ENCODE measurements at regions not wholly inside any gene's neighbourhood (a gene's known extent, or its start where the extent isn't known, plus 50 kb on each side); places are given as distances from the start of the nearest gene placed in this dataset.
"Not testable (repeated sequence)": the region's sequence is repeated elsewhere in the genome, so short reads cannot be mapped to it uniquely, and the experiment has no call there.

GRCh38 chr6:4725136-4725760 lies 51.0 kb upstream of the CDYL start:
- not testable (repeated sequence) for DNase-seq

DNA sequence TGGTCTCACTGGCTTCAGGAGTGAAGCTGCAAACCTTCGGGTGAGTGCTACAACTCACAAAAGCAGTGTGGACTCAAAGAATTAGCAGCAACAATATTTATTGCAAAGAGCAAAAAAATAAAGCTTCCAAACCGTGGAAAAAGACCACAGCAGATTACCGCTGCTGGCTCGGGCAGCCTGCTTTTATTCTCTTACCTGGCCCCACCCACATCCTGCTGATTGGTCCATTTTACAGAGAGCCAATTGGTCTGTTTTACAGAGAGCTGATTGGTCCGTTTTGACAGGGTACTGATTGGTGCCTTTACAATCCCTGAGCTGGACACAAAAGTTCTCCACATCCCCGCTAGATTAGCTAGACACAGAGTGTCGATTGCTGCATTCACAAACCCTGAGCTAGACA lies 51.5 kb upstream of the CDYL start:
- not testable (repeated sequence) for DNase-seq

DNA sequence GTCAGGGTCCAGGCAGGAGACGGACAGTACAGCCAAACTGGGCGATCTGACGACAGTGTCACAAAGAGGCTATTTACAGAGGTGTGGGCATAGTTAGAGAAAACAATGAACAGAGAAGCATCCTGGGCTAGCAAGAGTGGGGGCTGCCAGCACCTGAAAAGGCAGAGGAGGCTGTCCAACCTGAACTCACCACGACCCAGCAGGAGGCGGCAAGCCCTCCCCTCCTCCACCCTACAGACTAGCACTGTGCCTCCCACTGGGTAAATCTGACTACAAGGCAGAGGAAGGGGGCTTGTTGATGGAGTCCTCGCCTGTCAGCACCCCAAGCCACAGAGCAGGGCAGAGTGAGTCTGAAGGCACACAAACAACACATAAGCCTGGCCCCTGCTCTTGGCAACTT lies 52.8 kb upstream of the CDYL start:
- DNase-seq, result no peak

DNA sequence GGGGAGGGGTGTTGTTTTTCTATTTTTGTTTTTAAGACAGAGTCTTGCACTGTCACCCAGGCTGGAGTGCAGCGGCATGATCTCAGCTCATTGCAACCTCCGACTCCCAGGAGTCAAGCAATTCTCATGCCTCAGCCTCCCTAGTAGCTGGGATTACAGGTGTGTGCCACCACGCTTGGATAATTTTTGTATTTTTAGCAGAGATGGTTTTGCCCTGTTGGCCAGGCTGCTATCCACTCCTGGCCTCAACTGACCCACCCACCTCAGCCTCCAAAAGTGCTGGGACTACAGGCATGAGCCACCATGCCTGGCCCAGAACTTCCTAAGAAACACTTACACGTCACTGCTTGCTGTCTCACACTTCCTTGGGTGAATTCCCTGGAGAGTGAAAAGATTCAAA lies 54.8 kb upstream of the CDYL start:
- not testable (repeated sequence) for DNase-seq

DNA sequence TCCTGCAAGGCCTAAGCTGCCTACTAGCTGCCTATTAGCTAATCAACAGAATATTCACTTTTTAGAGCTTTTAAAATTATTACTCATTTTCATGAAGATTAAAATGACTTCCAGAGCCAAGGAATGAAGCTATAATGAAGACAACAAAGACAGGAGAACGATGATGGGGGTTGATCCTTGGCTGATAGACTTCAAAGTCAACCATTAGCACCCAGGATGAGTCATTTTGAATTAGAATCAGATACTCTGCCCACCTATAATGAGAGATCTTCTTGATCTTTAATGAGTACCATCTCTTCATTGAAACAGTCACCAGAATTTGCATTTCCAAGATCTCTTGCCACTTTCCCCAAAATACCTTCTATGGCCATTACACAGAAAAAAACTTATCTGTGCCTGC lies 56.7 kb upstream of the CDYL start:
- DNase-seq, result no peak

- DNase-seq, result no peak
These were observed 58.3 kb upstream of the CDYL start for GRCh38 chr6:4717856-4718255.

- DNase-seq, result no peak
These were observed 59.1 kb upstream of the CDYL start for GRCh38 chr6:4717124-4717523.

GRCh38 chr6:4714961-4715501 lies 61.2 kb upstream of the CDYL start:
- peak; percentile 1 for DNase-seq

GRCh38 chr6:4712291-4712690 lies 63.9 kb upstream of the CDYL start:
- no peak for DNase-seq

DNA sequence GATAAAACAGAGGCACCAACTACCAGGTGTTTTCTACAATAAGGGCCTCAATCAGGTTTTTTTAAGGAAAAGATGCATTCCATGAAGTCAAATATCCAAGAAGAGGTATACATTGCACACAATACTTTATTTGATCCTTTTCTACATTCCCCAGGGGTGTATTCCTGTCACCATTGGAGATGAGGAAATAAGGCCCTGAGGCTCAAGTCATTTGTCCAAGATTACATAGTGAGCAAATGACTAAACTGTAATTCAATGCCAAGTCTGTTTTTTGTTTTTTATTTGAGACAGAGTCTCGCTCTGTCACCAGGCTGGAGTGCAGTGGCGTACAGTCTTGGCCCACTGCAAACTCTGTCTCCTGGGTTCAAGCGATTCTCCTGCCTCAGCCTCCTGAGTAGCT lies 69.2 kb upstream of the CDYL start:
- DNase-seq, result no peak

- no peak for DNase-seq
These were observed 70.4 kb upstream of the CDYL start for GRCh38 chr6:4705809-4706208.

DNA sequence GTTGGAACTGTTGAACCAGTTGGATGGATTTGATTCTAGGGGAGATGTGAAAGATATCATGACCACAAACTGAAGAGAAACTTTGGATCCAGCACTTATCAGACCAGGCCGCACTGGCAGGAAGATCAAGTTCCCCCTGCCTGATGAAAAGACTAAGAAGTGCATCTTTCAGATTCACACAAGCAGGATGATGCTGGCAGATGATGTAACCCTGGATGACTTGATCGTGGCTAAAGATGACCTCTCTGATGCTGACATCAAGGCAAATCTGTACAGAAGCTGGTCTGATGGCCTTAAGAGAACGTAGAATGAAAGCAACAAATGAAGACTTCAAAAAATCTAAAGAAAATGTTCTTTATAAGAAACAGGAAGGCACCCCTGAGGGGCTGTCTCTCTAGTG lies 72.8 kb upstream of the CDYL start:
- DNase-seq, result no peak

GRCh38 chr6:4698901-4699659 lies 77.1 kb upstream of the CDYL start:
- no peak for DNase-seq

DNA sequence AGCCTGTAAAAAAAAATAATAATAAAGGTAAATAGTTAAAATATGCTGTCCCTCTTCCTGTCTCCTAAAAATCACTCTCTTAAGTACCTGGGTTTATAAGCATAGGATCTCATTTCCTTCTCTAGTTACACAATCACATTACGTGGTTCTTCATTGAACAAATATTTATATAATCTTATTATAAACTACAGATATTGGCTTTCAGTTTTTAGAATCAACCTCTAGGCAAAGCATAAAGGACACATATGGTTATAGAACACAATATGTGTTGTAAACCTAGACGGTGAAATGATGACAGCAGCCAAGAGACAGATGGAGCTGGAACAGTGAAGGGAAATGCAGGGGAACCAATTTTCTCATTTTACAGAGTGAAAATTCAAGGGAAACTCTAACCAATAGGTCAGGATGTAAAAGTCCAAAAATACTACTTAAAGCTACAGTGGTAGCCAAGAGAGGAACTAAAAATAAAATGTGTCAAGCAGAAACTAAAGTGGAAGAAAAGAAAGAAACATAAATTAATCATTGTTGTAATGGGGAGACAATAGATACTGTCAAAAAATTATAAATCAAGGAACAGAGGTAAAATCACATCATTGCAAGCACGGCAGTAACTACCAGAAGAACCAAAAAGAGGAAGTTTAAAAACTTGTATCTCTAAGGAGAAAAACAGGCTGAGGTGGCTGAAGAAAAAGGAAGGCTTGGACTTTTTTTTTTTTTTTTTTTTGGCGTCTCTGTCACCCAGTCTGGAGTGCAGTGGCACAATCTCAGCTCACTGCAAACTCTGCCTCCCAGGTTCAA lies 82.8 kb upstream of the CDYL start:
- no peak for DNase-seq

GRCh38 chr6:4692664-4693063 lies 83.5 kb upstream of the CDYL start:
- DNase-seq, result no peak

GRCh38 chr6:4687989-4688947 lies 87.9 kb upstream of the CDYL start:
- no peak for DNase-seq

GRCh38 chr6:4687656-4687988 lies 88.6 kb upstream of the CDYL start:
- DNase-seq, result no peak

DNA sequence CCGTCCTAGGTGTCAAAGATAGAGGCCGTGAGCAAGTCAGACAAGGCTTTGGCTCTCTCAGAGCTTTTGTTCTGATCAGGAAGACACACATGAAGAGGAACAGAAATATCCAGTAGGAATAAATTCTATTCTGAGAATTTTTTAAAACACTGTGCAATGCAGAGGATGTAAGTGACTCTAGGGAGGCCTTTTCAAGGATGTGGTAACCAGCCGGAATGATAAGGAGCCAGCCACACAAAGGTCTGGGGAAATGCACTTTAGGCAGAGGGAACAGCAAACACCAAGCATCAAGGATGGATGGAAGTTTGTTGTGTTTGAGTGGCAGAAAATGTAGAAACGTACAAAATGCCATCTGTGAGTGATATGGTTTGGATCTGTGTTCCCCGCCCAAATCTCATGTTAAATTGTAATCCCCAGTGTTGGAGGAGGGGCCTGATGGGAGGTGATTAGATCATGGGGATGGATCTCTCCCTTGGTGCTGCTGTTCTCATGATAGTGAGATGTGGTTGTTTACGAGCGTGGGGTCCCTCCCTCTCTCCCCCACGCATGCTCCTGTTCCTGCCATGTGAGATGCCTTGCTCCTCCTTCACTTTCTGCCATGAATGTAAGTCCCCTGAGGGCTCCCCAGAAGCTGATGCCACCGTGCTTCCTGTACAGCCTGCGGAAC lies 93.6 kb upstream of the CDYL start:
- no peak for DNase-seq

DNA sequence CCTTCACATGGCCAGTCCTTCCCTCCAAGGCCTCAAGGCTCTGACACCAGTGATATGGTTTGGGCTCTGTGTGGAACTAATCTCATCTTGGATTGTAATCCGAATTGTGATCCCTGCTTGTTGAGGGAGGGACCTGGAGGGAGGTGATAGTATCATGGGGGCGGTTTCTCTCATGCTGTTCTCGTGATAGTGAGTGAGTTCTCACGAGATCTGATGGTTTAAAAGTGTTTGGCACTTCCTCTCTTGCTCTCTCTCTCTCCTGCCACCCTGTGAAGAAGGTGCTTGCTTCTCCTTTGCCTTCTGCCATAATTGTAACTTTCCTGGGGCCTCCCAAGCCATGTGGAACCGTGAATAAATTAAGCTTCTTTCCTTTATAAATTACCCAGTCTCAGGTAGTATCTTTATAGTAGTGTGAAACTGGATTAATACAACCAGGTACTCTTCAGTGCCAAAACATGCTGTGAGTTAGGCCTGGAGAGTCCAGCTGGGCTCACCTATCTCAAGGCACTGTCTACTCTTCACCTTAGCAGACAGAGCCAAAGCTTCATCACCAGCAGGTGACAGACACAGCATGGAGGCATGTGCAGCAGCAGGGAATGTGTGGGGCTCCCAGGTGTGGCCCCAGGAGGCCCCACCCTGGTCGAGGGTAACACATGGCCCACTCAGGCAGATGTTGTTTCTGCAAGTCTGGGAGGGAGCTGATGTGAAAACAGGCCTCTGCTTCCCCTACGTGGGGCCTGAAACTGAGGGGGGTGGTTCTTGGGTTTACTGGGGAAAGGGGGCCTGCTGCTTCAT lies 97.5 kb upstream of the CDYL start:
- no peak for DNase-seq

GRCh38 chr6:4677751-4678065 lies 98.5 kb upstream of the CDYL start:
- no peak for DNase-seq

GRCh38 chr6:4677011-4677750 lies 99.0 kb upstream of the CDYL start:
- no peak for DNase-seq
